Erythroblast (primary cell): ENCODE measurements at regions not wholly inside any gene's neighbourhood (a gene's known extent, or its start where the extent isn't known, plus 50 kb on each side); places are given as distances from the start of the nearest gene placed in this dataset.

Experiments used
- GATA1 ChIP-seq: IDR thresholded peaks from 2 replicates; pipeline ENCODE4 v1.6.1; 2011; ENCODE audit warnings: low read depth, mild to moderate bottlenecking, control low read depth, low read length, moderate library complexity
- POLR2A ChIP-seq: IDR thresholded peaks from 2 replicates; pipeline ENCODE4 v1.6.1; 2011; ENCODE audit warnings: mild to moderate bottlenecking, low read length

- TF ChIP-seq POLR2A (no peak), GATA1 (no peak)
Measured at GRCh38 chr7:125828153-125828700, 898.6 kb upstream of the POT1 start.
